Superior temporal gyrus (tissue), 1 donor: ENCODE measurements at regions not wholly inside any gene's neighbourhood (a gene's known extent, or its start where the extent isn't known, plus 50 kb on each side); places are given as distances from the start of the nearest gene placed in this dataset.

Source experiments
- DNase-seq: peaks from one replicate; pipeline ENCODE4 v3.0.0-alpha.2; 2016; ENCODE audit errors: extremely low spot score

DNA sequence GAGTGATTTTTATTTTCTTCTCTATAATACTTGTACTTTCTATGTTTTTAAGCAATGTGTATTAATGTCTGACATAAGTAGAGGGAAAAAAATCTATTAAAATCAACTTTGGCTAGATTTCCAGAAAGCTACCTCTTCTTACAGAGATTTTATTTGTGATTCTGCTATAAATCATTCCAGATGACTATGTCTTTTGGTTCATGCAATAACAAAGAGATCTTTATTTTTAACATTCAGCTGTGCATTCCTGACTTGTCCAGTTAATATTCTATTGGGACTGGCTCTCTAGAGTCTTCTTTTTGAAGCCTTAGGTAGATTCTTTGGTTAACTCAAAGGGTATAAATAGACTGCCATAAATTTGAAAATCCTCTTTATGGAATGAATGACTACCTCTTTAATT, 74.3 kb upstream of the ARPP21 start:
- no peak for DNase-seq
